Sigmoid colon (tissue), 4 donors: ENCODE measurements at regions not wholly inside any gene's neighbourhood (a gene's known extent, or its start where the extent isn't known, plus 50 kb on each side); places are given as distances from the start of the nearest gene placed in this dataset.
"Not testable (repeated sequence)": the region's sequence is repeated elsewhere in the genome, so short reads cannot be mapped to it uniquely, and the experiment has no call there.

Experiments used
- CTCF ChIP-seq, 4 experiments: fragments of 450-650 bp in 3 of 4; fragments of 200-600 bp in 1 of 4; IDR thresholded peaks; one replicate each; pipeline ENCODE4 v1.5.1; 2016 to 2019; ENCODE audit warnings: antibody characterized with exemption in 4 of 4, mild to moderate bottlenecking in 3 of 4, moderate library complexity in 2 of 4
- POLR2AphosphoS5 ChIP-seq, 4 donors: sonication (generic); formaldehyde crosslinking; IDR thresholded peaks; one replicate each; pipeline ENCODE4 v1.6.1; 2017; ENCODE audit warnings: antibody characterized with exemption in 4 of 4

GRCh38 chr6:105853979-105854378 is 232.2 kb upstream of the PRDM1 start:
- not testable (repeated sequence) for TF ChIP-seq CTCF, POLR2AphosphoS5 (IDR thresholded peaks at IDR 0.05)
